NCI-H524 (cell line): ENCODE measurements at regions not wholly inside any gene's neighbourhood (a gene's known extent, or its start where the extent isn't known, plus 50 kb on each side); places are given as distances from the start of the nearest gene placed in this dataset.
A peak's percentile ranks its signal among the peaks of the same experiment; 100 is the strongest.
"Not testable (repeated sequence)": the region's sequence is repeated elsewhere in the genome, so short reads cannot be mapped to it uniquely, and the experiment has no call there.

Source experiments
- DNase-seq, 2 experiments: peaks; one replicate each; lab custom pipeline; 2025; lab: John Stamatoyannopoulos, UW

DNA sequence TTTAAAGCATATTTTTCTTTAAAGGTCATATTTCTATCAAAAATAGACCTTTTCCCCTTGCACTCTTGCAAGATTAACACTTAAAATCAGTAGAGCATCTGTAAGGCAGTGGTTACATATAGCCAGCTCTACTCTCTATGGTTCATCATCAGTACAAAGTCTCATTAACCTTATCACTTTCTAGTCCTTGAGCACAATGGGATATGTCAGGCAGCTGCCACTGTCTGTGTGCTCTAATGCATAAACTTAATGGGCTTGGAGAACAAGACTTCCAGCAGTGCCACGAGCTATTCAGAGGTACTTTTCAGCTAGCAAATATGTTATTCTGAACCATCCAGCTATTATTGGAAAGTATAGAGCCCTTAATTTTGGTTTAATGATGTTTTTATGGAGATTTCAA lies 393.7 kb downstream of the GASK1B start:
- no peak for DNase-seq

DNA sequence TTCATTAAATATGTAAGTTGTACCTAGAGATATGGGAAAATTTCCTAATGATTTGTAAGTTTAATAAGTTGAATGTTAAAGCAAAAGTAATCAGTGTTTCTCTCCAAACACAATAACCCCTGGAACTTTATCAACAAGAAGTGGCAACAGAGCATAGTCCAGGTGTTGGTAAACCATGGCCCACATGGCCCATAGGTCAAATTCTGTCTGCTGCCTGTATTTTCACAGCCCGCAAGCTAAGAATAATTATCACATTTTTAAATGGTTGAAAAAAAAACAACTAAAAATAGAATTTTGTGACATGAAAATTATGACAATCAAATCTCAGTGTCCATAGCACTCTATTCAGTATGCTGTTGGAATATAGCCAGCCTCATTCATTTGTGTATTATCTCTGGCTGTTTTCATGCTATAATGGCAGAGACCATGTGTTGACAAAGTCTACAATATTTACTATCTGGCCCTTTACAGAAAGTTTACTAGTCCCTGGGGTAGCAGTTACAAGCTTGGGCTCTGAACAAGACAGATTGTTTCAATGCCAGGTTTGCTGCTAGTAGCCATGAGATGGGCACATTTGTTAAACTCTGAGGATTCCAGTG lies 395.8 kb downstream of the GASK1B start:
- no peak for DNase-seq

DNA sequence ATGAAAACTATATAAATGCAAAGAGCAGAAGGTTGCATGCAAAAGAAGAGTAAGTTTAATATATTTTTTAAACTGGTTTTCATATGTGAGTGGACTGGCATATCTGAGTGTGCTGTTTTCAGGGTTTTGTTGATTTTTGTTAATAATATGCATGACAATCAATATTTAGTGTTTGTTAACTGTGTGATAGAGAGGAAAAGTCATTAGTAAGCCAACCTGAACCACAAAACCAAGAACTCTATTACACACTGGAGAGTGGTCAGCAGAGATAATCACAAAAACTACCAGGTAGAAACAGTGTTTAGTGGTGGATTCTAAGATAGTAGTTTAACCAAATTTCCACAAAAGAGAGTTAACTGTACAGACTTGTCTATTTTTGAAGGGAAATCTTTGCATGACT lies 396.9 kb downstream of the GASK1B start:
- no peak for DNase-seq

DNA sequence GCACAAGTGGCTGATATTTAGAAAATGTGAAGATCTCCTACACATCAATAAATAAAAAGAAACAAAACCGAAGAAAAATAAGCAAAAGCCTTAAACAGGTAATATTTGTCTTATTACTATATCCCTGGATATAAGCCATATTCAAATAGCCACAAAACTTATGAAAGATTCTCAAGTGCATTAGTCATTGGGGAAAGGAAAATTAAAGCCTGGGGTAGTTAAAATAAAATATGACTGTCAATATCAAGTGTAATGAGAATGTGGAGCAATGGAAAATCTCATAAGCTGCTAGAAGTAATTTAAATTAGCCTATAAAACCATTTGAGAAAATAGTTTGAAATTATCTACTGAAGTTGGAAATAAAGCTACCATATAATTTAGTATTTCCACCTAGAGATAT lies 399.9 kb downstream of the GASK1B start:
- no peak for DNase-seq

DNA sequence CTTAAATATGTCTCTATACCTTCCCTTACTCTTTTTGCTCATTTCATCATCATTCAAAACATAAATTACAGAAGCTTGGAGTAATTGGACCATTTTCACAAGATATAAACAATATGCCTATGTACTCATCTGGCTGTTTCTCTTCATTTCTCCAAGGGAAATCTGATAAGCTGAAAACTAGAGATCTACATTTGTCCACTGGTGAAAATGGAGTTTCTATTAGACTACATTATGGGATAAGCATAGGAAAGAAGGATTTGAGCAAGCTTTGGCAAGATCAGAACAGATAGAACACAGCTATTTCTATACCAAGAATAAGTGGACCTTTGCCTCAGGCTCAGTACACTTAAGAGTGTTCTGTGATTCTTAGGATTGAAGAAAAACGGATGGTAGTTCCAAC lies 404.4 kb downstream of the GASK1B start:
- DNase-seq = no peak

DNA sequence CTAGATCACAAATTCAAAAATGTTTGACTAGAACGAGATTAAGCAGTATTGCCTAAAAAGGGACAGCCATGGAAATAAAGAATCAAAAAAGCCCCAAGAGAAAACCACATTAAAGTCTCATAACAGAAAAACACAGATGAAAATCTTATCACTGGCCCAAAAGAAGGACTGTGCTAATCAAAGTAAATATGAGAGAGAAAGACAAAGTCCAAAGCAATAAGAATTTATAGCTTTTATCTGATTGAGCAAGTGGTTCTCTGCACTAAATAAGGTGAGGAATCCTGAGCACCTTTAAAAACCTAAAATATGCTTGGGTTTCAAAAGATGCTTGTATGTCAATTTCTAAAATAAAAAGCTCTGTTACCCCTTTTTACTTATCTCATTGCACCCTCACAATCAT lies 409.3 kb downstream of the GASK1B start:
- no peak for DNase-seq

DNA sequence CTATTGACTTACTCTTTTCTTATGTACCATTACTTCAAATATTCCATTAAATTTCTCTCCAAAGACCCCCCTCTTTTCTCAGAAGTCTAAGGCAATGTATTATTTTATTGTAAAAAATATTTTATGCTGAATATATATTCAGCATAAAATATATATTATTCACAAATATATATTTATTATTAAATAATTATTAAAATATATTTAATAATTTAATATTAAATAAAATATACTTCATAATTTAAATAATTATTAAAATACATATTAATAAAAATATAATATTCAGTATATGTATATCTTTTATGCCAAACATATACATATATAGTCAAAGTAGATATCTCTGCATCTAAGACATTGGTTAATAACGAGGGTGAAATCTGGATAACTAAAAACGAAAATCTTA lies 418.4 kb downstream of the GASK1B start:
- no peak for DNase-seq

DNA sequence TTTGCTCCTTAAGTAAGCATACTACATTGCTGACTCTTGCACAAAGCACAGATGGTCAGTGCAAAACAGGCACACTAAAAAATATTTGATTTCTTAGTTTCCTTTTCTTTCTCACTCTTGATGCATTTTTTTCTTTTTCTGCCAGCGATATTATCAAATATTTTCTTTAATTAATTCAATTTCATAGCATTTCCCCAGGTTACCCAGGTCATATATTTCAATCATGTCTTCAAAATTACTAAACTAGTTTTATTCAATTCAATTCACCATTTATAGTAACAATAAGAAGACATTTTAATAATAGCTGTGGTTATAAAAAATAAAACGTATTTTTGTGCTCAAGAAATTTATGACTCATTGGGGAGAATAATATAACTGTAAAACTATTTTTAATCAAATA lies 421.2 kb downstream of the GASK1B start:
- DNase-seq = no peak

DNA sequence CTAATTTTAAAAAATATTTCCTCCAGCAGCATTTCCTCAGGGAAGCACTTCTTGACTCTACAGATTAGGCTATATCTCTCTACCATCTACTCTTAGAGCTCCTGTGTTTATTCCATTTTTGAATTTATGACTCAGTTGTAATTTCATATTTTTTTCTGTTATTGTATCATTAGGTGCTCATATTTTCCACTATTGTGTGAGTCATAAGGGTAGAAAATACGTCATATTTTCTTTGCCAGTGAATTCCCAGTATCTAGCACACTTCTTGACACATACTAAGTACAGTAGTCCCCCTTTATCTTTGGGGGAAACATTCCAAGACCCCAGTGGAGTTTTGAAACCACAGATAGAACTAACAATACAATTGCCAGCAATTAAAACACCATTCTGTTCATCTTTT lies 431.2 kb downstream of the GASK1B start:
- DNase-seq = no peak

DNA sequence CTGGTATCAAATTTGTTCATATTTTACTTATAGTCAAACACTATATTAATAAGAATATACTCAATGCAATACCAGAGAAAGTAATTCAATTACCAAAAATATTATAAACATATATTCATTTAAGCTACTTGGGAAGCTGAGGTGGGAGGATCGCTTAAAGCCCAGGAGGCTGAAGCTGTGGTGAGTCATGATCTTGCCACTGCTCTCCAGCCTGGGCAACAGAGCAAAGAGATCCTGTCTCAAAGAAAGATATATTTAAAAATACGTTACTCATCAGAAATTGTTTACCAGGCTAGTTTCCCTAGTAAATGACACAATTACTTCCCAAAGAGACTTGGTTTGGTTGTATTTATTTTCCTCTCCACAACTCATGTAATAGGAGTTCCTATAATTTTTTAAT lies 433.6 kb downstream of the GASK1B start:
- DNase-seq = no peak

DNA sequence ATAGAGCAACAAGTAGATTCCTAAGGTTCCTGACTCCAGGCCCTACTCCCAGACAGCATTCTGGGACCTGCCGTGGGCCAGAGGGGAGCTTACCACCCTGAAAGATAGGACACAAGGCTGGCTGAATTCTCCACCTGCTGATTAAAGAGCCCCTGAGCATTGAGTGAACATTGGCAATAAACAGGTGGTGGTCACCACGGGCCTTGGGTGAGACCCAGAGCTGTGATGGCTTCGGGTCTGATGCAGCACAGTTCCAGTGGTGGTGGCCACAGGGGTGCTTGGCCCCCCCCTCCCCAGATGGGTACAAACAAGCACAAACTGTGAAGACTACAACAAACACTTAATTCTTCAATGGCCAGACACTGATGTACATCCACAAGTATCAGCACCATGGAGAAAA lies 444.6 kb downstream of the GASK1B start:
- no peak for DNase-seq

DNA sequence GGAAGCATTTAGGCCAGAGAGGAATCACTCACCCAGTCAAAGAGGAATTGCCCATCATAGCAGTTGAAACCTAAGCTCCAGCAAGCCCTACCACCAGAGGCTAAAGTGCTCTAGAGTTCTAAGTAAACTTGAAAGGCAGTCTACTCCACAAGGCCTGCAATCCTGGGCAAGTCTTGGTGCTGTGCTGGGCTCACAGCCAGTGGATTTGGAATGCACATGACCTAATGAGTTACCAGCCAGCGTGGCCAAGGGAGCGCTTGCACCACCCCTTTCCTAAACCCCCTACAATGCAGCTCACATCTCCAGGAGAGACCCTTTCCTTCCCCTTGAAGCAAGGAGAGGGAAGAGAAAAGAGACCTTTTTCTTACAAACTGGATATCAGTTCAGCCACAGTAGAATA lies 445.7 kb downstream of the GASK1B start:
- DNase-seq = no peak

DNA sequence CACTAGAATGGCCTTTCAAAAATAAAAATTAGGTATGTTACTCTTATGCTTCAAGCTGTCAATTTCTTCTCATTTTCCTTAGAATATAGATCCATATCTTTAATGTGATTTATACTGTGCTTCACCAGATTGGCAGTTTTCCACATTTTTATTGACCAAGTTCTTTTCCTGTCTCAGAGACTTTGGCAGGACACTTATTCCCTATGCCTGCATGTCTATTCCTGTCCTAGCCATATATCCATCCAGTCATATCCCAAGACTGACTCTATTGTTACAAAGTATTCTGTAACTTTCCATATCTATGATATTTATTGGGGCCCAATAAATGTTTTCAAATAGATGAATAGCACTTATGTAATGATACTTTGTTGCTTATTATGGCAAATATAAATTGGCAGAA lies 450.7 kb downstream of the GASK1B start:
- DNase-seq = no peak

DNA sequence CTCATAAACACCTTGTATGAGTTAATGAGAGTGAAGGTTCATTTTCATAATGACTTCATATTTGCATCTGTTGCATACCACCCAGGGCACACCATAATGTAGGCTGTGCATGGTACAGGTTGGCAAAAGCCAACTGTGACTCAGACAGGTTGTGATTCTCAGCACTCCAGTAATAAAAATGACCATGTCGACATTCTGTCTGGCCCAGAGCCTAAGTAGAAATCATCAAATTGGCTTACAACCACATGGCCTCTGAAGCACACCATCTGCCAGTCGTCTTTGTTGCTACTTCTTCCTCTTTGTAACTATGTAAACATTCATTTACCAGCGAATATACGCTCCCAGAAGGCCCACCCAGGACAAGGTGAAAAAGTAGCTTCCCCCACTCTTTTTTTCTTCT lies 459.5 kb downstream of the GASK1B start:
- peak; percentile 63 to 85 for DNase-seq

DNA sequence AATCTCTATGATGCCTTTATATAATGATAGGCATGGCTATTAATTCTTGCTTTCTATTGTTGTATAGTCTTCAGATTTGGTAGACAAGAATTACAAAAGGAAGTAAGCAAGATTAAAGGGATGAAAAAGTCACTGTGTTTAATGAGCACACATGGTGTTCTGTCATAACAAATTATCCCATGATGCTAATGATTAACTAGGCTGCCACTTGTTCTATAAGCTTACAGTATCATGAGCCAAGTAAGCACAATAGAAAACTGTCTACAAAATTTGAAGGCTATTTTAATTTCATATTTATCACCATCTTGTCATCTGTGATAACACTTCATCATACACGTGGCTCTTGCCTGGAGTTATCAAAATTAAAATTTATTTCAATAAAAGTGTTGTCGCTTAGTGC lies 466.7 kb downstream of the GASK1B start:
- DNase-seq = no peak

DNA sequence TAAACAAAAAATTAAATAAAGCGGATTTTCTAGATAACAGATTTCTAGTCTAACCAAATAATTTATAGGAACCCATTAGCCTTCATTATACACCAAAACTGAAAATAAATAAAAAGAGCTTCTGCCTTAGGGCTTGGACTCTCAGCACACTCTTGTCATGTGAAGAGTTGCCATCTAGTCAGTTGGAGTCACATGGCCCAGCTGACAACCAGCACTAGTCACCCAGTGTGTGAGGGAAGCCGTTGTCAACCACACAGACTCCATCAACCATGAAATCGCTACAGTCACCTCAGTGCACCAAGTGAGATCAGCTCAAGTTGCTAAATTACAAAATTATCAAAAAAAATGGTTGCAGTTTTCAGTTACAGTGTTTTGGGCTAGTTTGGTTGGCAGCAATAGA lies 470.0 kb downstream of the GASK1B start:
- DNase-seq = no peak

DNA sequence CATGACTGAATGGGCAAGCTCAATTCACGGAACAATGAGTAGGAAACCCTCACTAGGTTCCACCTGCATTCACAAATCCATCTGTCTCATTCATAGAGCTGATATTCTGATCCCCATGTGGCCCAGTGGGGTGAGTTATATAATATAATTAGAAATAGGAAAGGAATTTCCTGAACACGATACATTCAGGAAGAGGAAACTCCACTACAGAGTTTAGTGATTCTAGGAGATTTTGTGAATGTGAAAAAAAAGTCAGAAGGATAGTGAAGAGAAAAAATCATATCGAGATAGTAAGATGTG lies 471.2 kb downstream of the GASK1B start:
- DNase-seq = no peak

DNA sequence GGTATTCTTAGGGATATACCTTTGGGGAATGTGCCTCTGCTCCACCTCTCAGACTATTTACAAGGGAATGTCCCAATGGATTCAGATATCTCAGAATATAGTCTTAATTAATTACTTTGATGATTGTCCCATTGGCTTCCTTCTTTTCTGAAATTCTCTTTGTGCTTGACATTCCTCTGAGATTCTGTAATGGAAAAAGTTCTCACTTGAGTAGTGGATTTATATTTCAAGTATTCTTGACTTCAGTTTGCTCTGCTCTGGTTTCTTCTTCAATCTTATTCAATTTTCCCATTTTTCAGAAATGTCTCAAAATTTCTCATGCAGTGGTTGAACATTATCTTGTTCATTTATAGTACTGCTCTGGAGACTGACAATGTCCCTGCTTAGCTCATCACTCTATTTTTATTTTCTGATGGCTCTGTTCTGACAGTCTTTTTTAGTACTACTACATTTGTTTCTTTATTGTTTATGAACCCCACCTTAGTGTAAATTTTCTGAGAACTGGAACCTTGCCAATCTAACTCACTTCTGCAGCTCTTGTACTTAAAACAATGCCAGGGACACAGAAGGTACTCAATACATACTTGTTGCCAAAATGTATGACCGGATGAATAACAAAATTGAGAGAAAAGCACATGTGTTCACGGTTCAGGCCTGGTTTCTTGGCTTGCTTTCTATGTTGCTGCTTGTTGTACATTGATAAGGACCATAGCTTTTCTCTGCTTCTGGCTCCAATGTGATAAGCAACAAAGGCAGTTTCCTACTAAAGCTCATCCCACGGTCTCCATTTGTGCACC lies 471.7 kb downstream of the GASK1B start:
- DNase-seq = no peak

DNA sequence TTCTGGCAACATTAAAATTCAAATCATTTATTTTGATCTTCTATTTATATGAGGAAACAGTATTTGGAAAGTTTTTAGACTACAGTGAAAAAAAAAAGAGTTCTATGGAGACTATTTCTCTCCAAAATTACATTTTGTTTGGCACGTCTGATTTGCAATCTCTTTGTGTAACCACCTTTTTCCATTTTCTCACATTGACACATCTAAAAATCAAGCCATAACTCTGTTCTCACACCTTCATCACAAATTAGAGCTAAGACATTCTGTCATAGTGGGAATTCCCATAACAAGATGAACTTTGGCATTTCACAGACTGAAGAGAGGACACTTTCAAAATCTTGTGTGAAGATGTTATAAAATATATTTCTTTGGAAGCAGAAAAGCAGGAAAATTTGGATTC lies 468.9 kb downstream of the GRIA2 start:
- DNase-seq = no peak

DNA sequence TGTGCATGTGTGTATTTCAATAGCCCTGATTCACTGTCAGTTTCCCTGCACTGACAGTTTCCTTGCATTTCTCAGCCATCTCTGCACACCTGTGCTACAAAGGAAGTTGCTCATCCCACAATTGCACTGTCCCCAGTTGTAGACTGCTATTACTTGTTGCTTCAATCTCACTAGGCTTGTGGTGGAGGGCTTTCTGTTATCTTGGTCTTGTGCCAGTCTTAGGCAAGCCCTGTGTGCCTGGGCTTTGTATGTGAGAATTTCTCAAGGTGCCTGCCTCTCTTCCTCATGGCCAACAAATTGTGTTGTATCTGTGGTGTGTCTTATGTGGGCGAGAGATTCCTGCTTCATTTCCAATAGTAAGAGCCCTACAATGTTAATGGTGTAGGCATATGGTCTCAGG lies 467.4 kb downstream of the GRIA2 start:
- no peak for DNase-seq

DNA sequence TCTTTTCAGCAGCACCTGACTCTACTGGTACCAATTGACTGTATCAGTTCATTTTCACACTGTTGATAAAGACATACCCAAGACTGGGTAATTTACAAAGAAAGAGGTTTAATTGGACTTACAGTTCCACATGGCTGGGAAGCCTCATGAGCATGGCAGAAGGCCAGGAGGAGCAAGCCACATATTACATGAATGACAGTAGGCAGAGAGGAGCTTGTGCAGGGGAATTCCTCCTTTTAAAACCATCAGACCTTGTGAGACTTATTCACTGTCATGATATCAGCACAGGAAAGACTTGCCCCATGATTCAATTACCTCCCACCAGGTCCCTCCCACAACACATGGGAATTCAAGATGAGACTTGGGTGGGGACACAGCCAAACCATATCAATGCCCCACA lies 458.8 kb downstream of the GRIA2 start:
- DNase-seq = not testable (repeated sequence)

DNA sequence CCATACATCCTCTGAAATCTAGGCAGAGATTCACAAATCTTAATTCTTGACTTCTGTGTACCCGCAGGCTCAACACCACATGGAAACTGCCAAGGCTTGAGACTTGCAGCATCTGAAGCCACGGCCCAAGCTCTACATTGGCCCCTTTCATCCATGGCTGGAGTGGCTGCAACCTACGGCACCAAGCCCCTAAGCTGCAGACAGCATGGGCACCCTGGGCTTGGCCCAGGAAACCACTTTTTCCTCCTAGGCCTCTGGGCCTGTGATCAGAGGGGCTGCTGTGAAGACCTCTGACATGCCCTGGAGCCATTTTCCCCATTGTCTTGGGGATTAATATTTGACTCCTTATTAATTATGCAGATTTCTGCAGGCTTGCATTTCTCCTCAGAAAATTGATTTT lies 457.9 kb downstream of the GRIA2 start:
- DNase-seq = no peak

DNA sequence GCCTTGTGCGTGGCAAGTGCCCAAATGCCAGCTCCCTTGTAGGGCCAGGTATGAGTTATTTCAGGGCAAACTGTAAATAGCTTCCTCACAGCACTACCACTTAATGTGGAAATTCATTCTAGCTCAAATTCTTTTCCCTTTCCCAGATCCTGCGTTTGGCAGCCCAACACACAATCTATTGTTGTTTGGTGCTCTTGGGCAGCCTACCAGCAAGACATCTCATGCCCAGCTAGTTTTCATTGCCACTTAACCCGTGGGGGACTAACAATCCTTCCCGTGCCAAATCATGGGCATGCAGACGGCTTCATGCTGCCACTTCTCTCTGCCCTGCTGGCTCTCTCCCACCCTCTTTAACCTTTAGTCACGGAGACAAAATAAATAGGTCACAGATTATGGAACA lies 454.2 kb downstream of the GRIA2 start:
- no peak for DNase-seq

DNA sequence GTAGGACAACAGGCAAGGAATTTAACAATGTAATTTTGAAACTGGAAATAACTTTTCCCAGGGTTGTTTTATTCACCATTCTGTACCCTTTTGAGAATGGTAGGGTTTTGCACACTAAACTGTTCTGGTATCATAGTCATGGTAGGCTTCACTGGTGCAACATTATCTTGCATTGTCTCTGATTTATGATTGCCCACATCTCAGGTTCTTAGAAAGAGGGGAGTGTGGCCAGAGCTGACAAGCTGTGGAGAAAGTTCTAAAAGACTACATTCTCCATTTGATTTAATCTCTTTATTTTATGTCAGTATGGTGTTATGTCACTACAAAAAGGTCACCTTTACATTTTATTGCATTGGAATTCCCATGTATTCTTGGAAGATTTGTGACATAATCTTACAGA lies 447.3 kb downstream of the GRIA2 start:
- DNase-seq = no peak
